SK-N-SH treated with all-trans-retinoic acid at 6 μM for 48 hours (cell line): ENCODE measurements at regions not wholly inside any gene's neighbourhood (a gene's known extent, or its start where the extent isn't known, plus 50 kb on each side); places are given as distances from the start of the nearest gene placed in this dataset.

Source experiments
- ATAC-seq: fragments of 200-7000 bp; cut with Tn5 transposase; 3 replicates; pipeline ENCODE4 v1.9.1; 2020; ENCODE audit warnings: mild to moderate bottlenecking, moderate library complexity
- ARNTL ChIP-seq: fragments of 450-650 bp; formaldehyde crosslinking; IDR thresholded peaks from 2 replicates; pipeline ENCODE4 v1.5.0; 2020; ENCODE audit warnings: low read depth, mild to moderate bottlenecking, moderate library complexity, borderline replicate concordance
- BACH2 ChIP-seq: fragments of 250-450 bp; sonication (Bioruptor Pico); IDR thresholded peaks from 2 replicates; pipeline ENCODE4 v1.9.0; 2021; ENCODE audit warnings: mild to moderate bottlenecking, borderline replicate concordance
- CREB5 ChIP-seq: fragments of 250-450 bp; sonication (Bioruptor Pico); IDR thresholded peaks from 2 replicates; pipeline ENCODE4 v1.5.1; 2020; ENCODE audit warnings: low read depth, mild to moderate bottlenecking, moderate library complexity
- CSDC2 ChIP-seq: fragments of 250-450 bp; sonication (Bioruptor Pico); IDR thresholded peaks from 2 replicates; pipeline ENCODE4 v1.5.0; 2020; ENCODE audit warnings: mild to moderate bottlenecking, moderate library complexity
- CSRNP3 ChIP-seq: fragments of 250-450 bp; sonication (Bioruptor Pico); IDR thresholded peaks from 2 replicates; pipeline ENCODE4 v1.5.1; 2021; ENCODE audit warnings: mild to moderate bottlenecking, moderate library complexity
- ESRRG ChIP-seq: fragments of 250-450 bp; sonication (Bioruptor Pico); IDR thresholded peaks from 2 replicates; pipeline ENCODE4 v1.6.1; 2021; ENCODE audit warnings: mild to moderate bottlenecking
- GLIS3 ChIP-seq: fragments of 250-450 bp; sonication (Bioruptor Pico); IDR thresholded peaks from 2 replicates; pipeline ENCODE4 v1.5.0; 2020; ENCODE audit warnings: mild to moderate bottlenecking, moderate library complexity
- ISL1 ChIP-seq: fragments of 250-450 bp; sonication (Bioruptor Pico); IDR thresholded peaks from 2 replicates; pipeline ENCODE4 v2.1.2; 2022; ENCODE audit warnings: mild to moderate bottlenecking, moderate library complexity
- OSR1 ChIP-seq: fragments of 250-450 bp; sonication (Bioruptor Pico); IDR thresholded peaks from 2 replicates; pipeline ENCODE4 v1.8.0; 2022; ENCODE audit warnings: moderate library complexity, mild to moderate bottlenecking, inconsistent platforms
- PATZ1 ChIP-seq: fragments of 250-450 bp; sonication (Bioruptor Pico); IDR thresholded peaks from 2 replicates; pipeline ENCODE4 v1.8.0; 2020; ENCODE audit warnings: mild to moderate bottlenecking, moderate library complexity, borderline replicate concordance
- POU6F1 ChIP-seq: fragments of 250-450 bp; sonication (Bioruptor Pico); IDR thresholded peaks from 2 replicates; pipeline ENCODE4 v1.8.0; 2021; ENCODE audit warnings: low read depth, mild to moderate bottlenecking, moderate library complexity, borderline replicate concordance
- PPARA ChIP-seq: fragments of 250-450 bp; sonication (Bioruptor Pico); IDR thresholded peaks from 2 replicates; pipeline ENCODE4 v1.5.0; 2020; ENCODE audit warnings: mild to moderate bottlenecking, borderline replicate concordance
- RARB ChIP-seq: fragments of 250-450 bp; sonication (Bioruptor Pico); IDR thresholded peaks from 2 replicates; pipeline ENCODE4 v1.8.0; 2021; ENCODE audit warnings: mild to moderate bottlenecking, moderate library complexity
- SNAI2 ChIP-seq: fragments of 250-450 bp; sonication (Bioruptor Pico); IDR thresholded peaks from 2 replicates; pipeline ENCODE4 v1.5.0; 2020; ENCODE audit warnings: mild to moderate bottlenecking, moderate library complexity
- TCF4 ChIP-seq: fragments of 250-450 bp; sonication (Bioruptor Pico); IDR thresholded peaks from 2 replicates; pipeline ENCODE4 v1.8.0; 2021; ENCODE audit warnings: mild to moderate bottlenecking, moderate library complexity, borderline replicate concordance
- TOX ChIP-seq: fragments of 250-450 bp; sonication (Bioruptor Pico); IDR thresholded peaks from 2 replicates; pipeline ENCODE4 v1.8.0; 2021; ENCODE audit warnings: mild to moderate bottlenecking, moderate library complexity, borderline replicate concordance
- TSHZ2 ChIP-seq: fragments of 250-450 bp; sonication (Bioruptor Pico); IDR thresholded peaks from 2 replicates; pipeline ENCODE4 v1.5.0; 2020; ENCODE audit warnings: mild to moderate bottlenecking, moderate library complexity
- ZFP3 ChIP-seq: fragments of 250-450 bp; sonication (Bioruptor Pico); IDR thresholded peaks from 2 replicates; pipeline ENCODE4 v1.5.0; 2020; ENCODE audit warnings: mild to moderate bottlenecking, moderate library complexity
- ZFP30 ChIP-seq: fragments of 450-650 bp; formaldehyde crosslinking; IDR thresholded peaks from 2 replicates; pipeline ENCODE4 v1.5.0; 2022; ENCODE audit warnings: mild to moderate bottlenecking, moderate library complexity
- ZNF565 ChIP-seq: fragments of 450-650 bp; formaldehyde crosslinking; conservative IDR thresholded peaks from 2 replicates; pipeline ENCODE4 v1.5.0; 2020; ENCODE audit warnings: low read depth, mild to moderate bottlenecking, moderate library complexity
- ZNF70 ChIP-seq: fragments of 450-650 bp; formaldehyde crosslinking; IDR thresholded peaks from 2 replicates; pipeline ENCODE4 v1.5.0; 2020; ENCODE audit warnings: mild to moderate bottlenecking, moderate library complexity
- ZNF8 ChIP-seq: fragments of 450-650 bp; formaldehyde crosslinking; IDR thresholded peaks from 2 replicates; pipeline ENCODE4 v1.5.0; 2020; ENCODE audit warnings: mild to moderate bottlenecking, moderate library complexity

GRCh38 chr9:2958219-2958618 lies 114.3 kb upstream of the PUM3 start (continued):
- TF ChIP-seq OSR1 (CRISPR knock-in tag) (no peak), ZNF70 (CRISPR knock-in tag) (no peak), BACH2 (no peak), ZNF8 (CRISPR knock-in tag) (no peak), TOX (CRISPR knock-in tag) (no peak), ZFP30 (CRISPR knock-in tag) (no peak), CSDC2 (CRISPR knock-in tag) (no peak), SNAI2 (CRISPR knock-in tag) (no peak)

GRCh38 chr9:2957656-2958200 lies 113.8 kb upstream of the PUM3 start:
- no peak for ATAC-seq
- TF ChIP-seq PATZ1: no peak
- no peak for TF ChIP-seq CREB5 (CRISPR knock-in tag)
- TF ChIP-seq TOX (CRISPR knock-in tag): no peak
- TF ChIP-seq ARNTL (CRISPR knock-in tag): no peak
- no peak for TF ChIP-seq ZNF565 (CRISPR knock-in tag)
- TF ChIP-seq TSHZ2: no peak
- TF ChIP-seq RARB (CRISPR knock-in tag): no peak
- no peak for TF ChIP-seq ISL1 (CRISPR knock-in tag)
- no peak for TF ChIP-seq PPARA (CRISPR knock-in tag)
- no peak for TF ChIP-seq BACH2
- TF ChIP-seq POU6F1 (CRISPR knock-in tag): no peak
- TF ChIP-seq ZFP30 (CRISPR knock-in tag): no peak
- no peak for TF ChIP-seq GLIS3 (CRISPR knock-in tag)
- no peak for TF ChIP-seq CSDC2 (CRISPR knock-in tag)
- TF ChIP-seq TCF4 (CRISPR knock-in tag): no peak
- TF ChIP-seq, all 23 proteins: peak for 0

GRCh38 chr9:2955575-2955974 lies 111.7 kb upstream of the PUM3 start:
- ATAC-seq: no peak
- TF ChIP-seq GLIS3 (CRISPR knock-in tag) (no peak), PATZ1 (no peak), CREB5 (CRISPR knock-in tag) (no peak), ZNF8 (CRISPR knock-in tag) (no peak), ESRRG (CRISPR knock-in tag) (no peak), ZNF70 (CRISPR knock-in tag) (no peak), POU6F1 (CRISPR knock-in tag) (no peak), CSRNP3 (CRISPR knock-in tag) (no peak), ZFP3 (CRISPR knock-in tag) (no peak), ZNF565 (CRISPR knock-in tag) (no peak), OSR1 (CRISPR knock-in tag) (no peak), SNAI2 (CRISPR knock-in tag) (no peak), TOX (CRISPR knock-in tag) (no peak), ZFP30 (CRISPR knock-in tag) (no peak), RARB (CRISPR knock-in tag) (no peak), TCF4 (CRISPR knock-in tag) (no peak), ARNTL (CRISPR knock-in tag) (no peak), ISL1 (CRISPR knock-in tag) (no peak), CSDC2 (CRISPR knock-in tag) (no peak)
